ENCODE measurements at regions not wholly inside any gene's neighbourhood (a gene's known extent, or its start where the extent isn't known, plus 50 kb on each side); places are given as distances from the start of the nearest gene placed in this dataset.

GRCh38 chr6:96299525-96299924, 222.1 kb upstream of the UFL1 start (continued):
- TF ChIP-seq ZNF274 (IDR thresholded peaks at IDR 0.05; ENCODE audit: borderline replicate concordance, extremely low read depth, low read length) (no peak), CHD1 (IDR thresholded peaks at IDR 0.05; ENCODE audit: low read depth, low read length) (no peak), POLR2AphosphoS5 (IDR thresholded peaks at IDR 0.05; ENCODE audit: low read depth, low read length) (no peak), RFX5 (IDR thresholded peaks at IDR 0.05; ENCODE audit: borderline replicate concordance, low read depth, low read length) (no peak), RNF2 (IDR thresholded peaks at IDR 0.05; ENCODE audit: borderline replicate concordance, low read depth, low read length, missing control alignments, poor library complexity, severe bottlenecking) (no peak), CTBP2 (IDR thresholded peaks at IDR 0.05; ENCODE audit: borderline replicate concordance, insufficient read depth, insufficient read length, low read length) (no peak), KDM5A (IDR thresholded peaks at IDR 0.05; ENCODE audit: low read length) (no peak), TAF7 (optimal IDR thresholded peaks at IDR 0.05; ENCODE audit: borderline replicate concordance, low read depth, low read length) (no peak)
